GM10266 (cell line): ENCODE measurements at regions not wholly inside any gene's neighbourhood (a gene's known extent, or its start where the extent isn't known, plus 50 kb on each side); places are given as distances from the start of the nearest gene placed in this dataset.
"Not testable (repeated sequence)": the region's sequence is repeated elsewhere in the genome, so short reads cannot be mapped to it uniquely, and the experiment has no call there.

Source experiments
- DNase-seq: peaks from one replicate; pipeline ENCODE4 v3.0.0; 2012; ENCODE audit errors: extremely low spot score
- CTCF ChIP-seq: IDR thresholded peaks from 2 replicates; pipeline ENCODE4 v1.5.1; 2012; ENCODE audit warnings: mild to moderate bottlenecking, low read depth; ENCODE audit not compliant: control insufficient read depth, insufficient read depth; ENCODE audit errors: missing control alignments

GRCh38 chr1:102252731-102253505, 256.2 kb upstream of the OLFM3 start:
- no peak for TF ChIP-seq CTCF
- no peak for DNase-seq

- DNase-seq: no peak
- no peak for TF ChIP-seq CTCF
Observed at GRCh38 chr1:102241431-102242338, 245.0 kb upstream of the OLFM3 start.

DNA sequence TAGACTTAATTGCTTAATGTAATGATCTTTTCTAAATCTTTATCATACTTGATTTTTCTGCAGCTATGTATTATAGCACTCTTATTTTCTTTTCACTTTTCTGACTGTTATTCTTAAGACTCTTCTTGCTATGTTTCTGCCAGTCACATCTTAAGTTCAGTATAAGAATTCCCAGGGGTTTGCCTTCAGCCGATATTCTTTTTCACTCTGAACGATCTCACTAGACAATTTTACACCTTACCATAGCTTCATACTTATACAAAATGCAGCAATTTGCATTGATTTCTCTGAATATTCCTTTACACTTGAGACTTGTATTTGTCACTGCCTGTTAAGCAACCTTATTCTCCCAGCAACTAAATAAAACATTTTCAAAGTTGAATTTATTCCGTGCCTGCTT, 242.5 kb upstream of the OLFM3 start:
- no peak for DNase-seq
- no peak for TF ChIP-seq CTCF

GRCh38 chr1:102234753-102235359, 238.1 kb upstream of the OLFM3 start:
- TF ChIP-seq CTCF: no peak
- DNase-seq: no peak

DNA sequence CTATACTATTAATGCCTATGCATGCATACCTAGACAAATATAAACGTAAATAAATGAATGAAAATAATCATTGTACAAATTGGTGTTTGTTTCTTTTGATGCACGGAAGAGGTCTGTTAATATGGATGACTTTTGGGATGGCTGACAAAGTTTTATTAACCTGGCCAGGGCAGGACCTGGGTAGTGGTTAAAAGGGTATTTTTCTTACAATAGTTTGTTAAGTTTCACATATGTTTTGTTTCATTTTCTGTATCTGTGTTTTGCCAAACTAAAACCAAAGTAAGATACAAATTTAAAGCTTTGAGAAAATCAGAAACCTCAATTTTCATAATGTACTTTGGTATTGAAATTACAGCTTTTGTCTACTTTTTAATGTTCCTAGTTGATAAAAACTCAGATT, 222.7 kb upstream of the OLFM3 start:
- no peak for DNase-seq
- no peak for TF ChIP-seq CTCF

GRCh38 chr1:102210891-102211290, 214.2 kb upstream of the OLFM3 start:
- not testable (repeated sequence) for DNase-seq

- peak; percentile 6 for DNase-seq
- TF ChIP-seq CTCF: peak; percentile 31
Observed at GRCh38 chr1:102191723-102192122, 195.0 kb upstream of the OLFM3 start.
